Endothelial cell of umbilical vein (primary cell): ENCODE measurements at regions not wholly inside any gene's neighbourhood (a gene's known extent, or its start where the extent isn't known, plus 50 kb on each side); places are given as distances from the start of the nearest gene placed in this dataset.

Experiments used
- EZH2 ChIP-seq: IDR thresholded peaks from 2 replicates; pipeline ENCODE4 v1.6.1; 2012; ENCODE audit warnings: borderline replicate concordance, low read depth, mild to moderate bottlenecking, moderate library complexity, low read length, inconsistent platforms; ENCODE audit not compliant: severe bottlenecking
- GATA2 ChIP-seq: IDR thresholded peaks from 2 replicates; pipeline ENCODE4 v1.7.0; 2011; ENCODE audit warnings: low read depth, mild to moderate bottlenecking, moderate library complexity, mixed read lengths, low read length; ENCODE audit not compliant: insufficient read length, insufficient read depth
- JUN ChIP-seq: IDR thresholded peaks from 2 replicates; pipeline ENCODE4 v1.6.1; 2011; ENCODE audit warnings: borderline replicate concordance, low read depth; ENCODE audit not compliant: insufficient read length, insufficient read depth
- POLR2A ChIP-seq: IDR thresholded peaks from 2 replicates; pipeline ENCODE4 v1.6.1; 2012; ENCODE audit warnings: low read depth, mild to moderate bottlenecking, control low read depth, low read length
- POLR2AphosphoS5 ChIP-seq: IDR thresholded peaks from 2 replicates; pipeline ENCODE4 v1.6.1; 2012; ENCODE audit warnings: low read depth, mild to moderate bottlenecking, control low read depth, low read length, moderate library complexity; ENCODE audit not compliant: insufficient read depth
- TF ChIP-seq, protein P1 (sequence below), 2 donors: IDR thresholded peaks; 1 replicate in 1 of 2; 2 replicates in 1 of 2; pipeline ENCODE4 v1.5.1; 2011; ENCODE audit warnings: low read length in 2 of 2, mild to moderate bottlenecking in 2 of 2, moderate library complexity in 2 of 2, control low read depth in 1 of 2, inconsistent platforms in 1 of 2, low read depth in 1 of 2; ENCODE audit not compliant: insufficient read depth in 1 of 2; ENCODE audit errors: extremely low read depth in 1 of 2

- TF ChIP-seq POLR2A = no peak
- TF ChIP-seq, protein P1, sequence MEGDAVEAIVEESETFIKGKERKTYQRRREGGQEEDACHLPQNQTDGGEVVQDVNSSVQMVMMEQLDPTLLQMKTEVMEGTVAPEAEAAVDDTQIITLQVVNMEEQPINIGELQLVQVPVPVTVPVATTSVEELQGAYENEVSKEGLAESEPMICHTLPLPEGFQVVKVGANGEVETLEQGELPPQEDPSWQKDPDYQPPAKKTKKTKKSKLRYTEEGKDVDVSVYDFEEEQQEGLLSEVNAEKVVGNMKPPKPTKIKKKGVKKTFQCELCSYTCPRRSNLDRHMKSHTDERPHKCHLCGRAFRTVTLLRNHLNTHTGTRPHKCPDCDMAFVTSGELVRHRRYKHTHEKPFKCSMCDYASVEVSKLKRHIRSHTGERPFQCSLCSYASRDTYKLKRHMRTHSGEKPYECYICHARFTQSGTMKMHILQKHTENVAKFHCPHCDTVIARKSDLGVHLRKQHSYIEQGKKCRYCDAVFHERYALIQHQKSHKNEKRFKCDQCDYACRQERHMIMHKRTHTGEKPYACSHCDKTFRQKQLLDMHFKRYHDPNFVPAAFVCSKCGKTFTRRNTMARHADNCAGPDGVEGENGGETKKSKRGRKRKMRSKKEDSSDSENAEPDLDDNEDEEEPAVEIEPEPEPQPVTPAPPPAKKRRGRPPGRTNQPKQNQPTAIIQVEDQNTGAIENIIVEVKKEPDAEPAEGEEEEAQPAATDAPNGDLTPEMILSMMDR (IDR thresholded peaks at IDR 0.05; ENCODE audit: extremely low read depth in 1 of 2, insufficient read depth in 1 of 2, low read depth in 1 of 2, low read length in 2 of 2) = no peak
- no peak for TF ChIP-seq GATA2
- TF ChIP-seq EZH2 = no peak
- no peak for TF ChIP-seq JUN
- no peak for TF ChIP-seq POLR2AphosphoS5
Measured at GRCh38 chr7:41333511-41333910, 369.4 kb downstream of the INHBA start.
